C4-2B (cell line): ENCODE measurements at regions not wholly inside any gene's neighbourhood (a gene's known extent, or its start where the extent isn't known, plus 50 kb on each side); places are given as distances from the start of the nearest gene placed in this dataset.

Experiments
- H3K27ac ChIP-seq: fragments of 450-650 bp; 2 replicates; pipeline ENCODE4 v1.5.1; 2017
- CTCF ChIP-seq: fragments of 450-650 bp; conservative IDR thresholded peaks from 2 replicates; pipeline ENCODE4 v1.5.1; 2017; ENCODE audit warnings: mild to moderate bottlenecking
- ZFX ChIP-seq: fragments of 450-650 bp; IDR thresholded peaks from 2 replicates; pipeline ENCODE4 v1.6.1; 2017

GRCh38 chr1:56147034-56147433 is 432.3 kb downstream of the PLPP3 start:
- TF ChIP-seq ZFX = no peak
- TF ChIP-seq CTCF = no peak
- H3K27ac ChIP-seq = no peak overlapping the region

GRCh38 chr1:56146449-56146848 is 432.9 kb downstream of the PLPP3 start:
- TF ChIP-seq ZFX = no peak
- no peak for TF ChIP-seq CTCF
- no peak overlapping the region for H3K27ac ChIP-seq

GRCh38 chr1:56145581-56145980 is 433.8 kb downstream of the PLPP3 start:
- no peak overlapping the region for H3K27ac ChIP-seq

GRCh38 chr1:56142301-56142700 is 437.1 kb downstream of the PLPP3 start:
- TF ChIP-seq CTCF (no peak), ZFX (no peak)
- H3K27ac ChIP-seq = no peak overlapping the region

More at GRCh38 chr1:56145581-56145980, 433.8 kb downstream of the PLPP3 start:
- no peak for TF ChIP-seq CTCF
- TF ChIP-seq ZFX = no peak

- H3K27ac ChIP-seq = no peak overlapping the region
- TF ChIP-seq CTCF = no peak
- no peak for TF ChIP-seq ZFX
Measured at GRCh38 chr1:56139836-56140235, 439.5 kb downstream of the PLPP3 start.

- no peak for TF ChIP-seq ZFX
- no peak for TF ChIP-seq CTCF
- H3K27ac ChIP-seq = no peak overlapping the region
Measured at GRCh38 chr1:56137521-56138505, 441.6 kb downstream of the PLPP3 start.

GRCh38 chr1:56137090-56137489 is 442.3 kb downstream of the PLPP3 start:
- no peak for TF ChIP-seq ZFX
- TF ChIP-seq CTCF = no peak
- H3K27ac ChIP-seq = no peak overlapping the region
